ENCODE measurements at regions not wholly inside any gene's neighbourhood (a gene's known extent, or its start where the extent isn't known, plus 50 kb on each side); places are given as distances from the start of the nearest gene placed in this dataset.

DNA sequence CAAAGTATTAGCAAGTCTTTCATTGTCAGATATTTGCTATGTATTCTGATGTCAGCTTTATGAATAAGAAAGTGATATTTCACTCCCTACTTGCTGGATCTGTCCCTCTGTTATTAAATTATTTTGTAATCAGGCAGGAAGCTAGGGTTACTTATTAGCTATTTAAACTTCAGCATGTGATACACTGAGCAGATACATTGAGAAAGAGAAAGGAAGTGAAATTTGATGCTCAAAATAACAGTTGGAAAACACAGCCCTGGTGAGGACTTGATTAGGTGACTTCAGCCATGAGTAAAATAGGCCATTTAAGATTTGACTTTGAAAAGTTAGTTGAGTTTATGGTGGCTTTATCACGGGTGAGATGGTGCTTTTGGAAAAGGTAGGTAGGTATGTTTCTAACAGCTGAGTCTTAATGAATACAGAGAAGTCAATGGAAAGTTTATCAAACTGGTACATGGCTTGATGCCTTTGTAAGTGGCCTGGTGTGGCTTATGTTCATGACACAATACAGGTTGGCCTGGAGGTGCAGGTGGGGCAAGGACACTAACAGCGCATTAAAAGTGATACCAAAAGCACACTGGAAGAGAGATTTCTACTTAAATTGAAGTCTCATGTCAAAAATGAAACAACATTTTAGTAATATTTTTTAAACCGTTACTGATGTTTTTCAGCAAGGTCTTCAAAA is 321.2 kb upstream of the SPOCK3 start:
- TF ChIP-seq ZNF207 (IDR thresholded peaks at IDR 0.05; ENCODE audit: borderline replicate concordance) (no peak), TBP (CRISPR knock-in tag; IDR thresholded peaks at IDR 0.05) (no peak), EP300 (IDR thresholded peaks at IDR 0.05; ENCODE audit: low read depth in 2 of 2, low read length in 2 of 2) (no peak), EP300 (CRISPR knock-in tag; IDR thresholded peaks at IDR 0.05; ENCODE audit: borderline replicate concordance) (no peak), CREB1 (IDR thresholded peaks at IDR 0.05) (no peak), CREB1 (CRISPR knock-in tag; IDR thresholded peaks at IDR 0.05) (no peak), FOXA1 (IDR thresholded peaks at IDR 0.05) (no peak), FOXA1 (CRISPR knock-in tag; IDR thresholded peaks at IDR 0.05) (no peak), CTCF (CRISPR knock-in tag; IDR thresholded peaks at IDR 0.05) (no peak), ZSCAN30 (CRISPR knock-in tag; IDR thresholded peaks at IDR 0.05) (no peak), RXRA (CRISPR knock-in tag; IDR thresholded peaks at IDR 0.05) (no peak), MXI1 (IDR thresholded peaks at IDR 0.05; ENCODE audit: borderline replicate concordance, low read depth, low read length) (no peak), SNAPC2 (CRISPR knock-in tag; IDR thresholded peaks at IDR 0.05) (no peak), HNF4A (CRISPR knock-in tag; IDR thresholded peaks at IDR 0.05) (no peak), SMC3 (IDR thresholded peaks at IDR 0.05; ENCODE audit: low read length) (no peak)
- TF ChIP-seq, protein P1, sequence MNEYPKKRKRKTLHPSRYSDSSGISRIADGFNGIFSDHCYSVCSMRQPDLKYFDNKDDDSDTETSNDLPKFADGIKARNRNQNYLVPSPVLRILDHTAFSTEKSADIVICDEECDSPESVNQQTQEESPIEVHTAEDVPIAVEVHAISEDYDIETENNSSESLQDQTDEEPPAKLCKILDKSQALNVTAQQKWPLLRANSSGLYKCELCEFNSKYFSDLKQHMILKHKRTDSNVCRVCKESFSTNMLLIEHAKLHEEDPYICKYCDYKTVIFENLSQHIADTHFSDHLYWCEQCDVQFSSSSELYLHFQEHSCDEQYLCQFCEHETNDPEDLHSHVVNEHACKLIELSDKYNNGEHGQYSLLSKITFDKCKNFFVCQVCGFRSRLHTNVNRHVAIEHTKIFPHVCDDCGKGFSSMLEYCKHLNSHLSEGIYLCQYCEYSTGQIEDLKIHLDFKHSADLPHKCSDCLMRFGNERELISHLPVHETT (CRISPR knock-in tag; conservative IDR thresholded peaks at IDR 0.05): no peak
- TF ChIP-seq, protein P2, sequence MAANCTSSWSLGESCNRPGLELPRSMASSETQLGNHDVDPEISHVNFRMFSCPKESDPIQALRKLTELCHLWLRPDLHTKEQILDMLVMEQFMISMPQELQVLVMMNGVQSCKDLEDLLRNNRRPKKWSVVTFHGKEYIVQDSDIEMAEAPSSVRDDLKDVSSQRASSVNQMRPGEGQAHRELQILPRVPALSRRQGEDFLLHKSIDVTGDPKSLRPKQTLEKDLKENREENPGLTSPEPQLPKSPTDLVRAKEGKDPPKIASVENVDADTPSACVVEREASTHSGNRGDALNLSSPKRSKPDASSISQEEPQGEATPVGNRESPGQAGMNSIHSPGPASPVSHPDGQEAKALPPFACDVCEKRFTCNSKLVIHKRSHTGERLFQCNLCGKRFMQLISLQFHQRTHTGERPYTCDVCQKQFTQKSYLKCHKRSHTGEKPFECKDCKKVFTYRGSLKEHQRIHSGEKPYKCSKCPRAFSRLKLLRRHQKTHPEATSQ (CRISPR knock-in tag; IDR thresholded peaks at IDR 0.05; ENCODE audit: borderline replicate concordance): no peak

Data from HepG2 (cell line).